Mucosa of rectum (tissue), 2 donors: ENCODE measurements at regions not wholly inside any gene's neighbourhood (a gene's known extent, or its start where the extent isn't known, plus 50 kb on each side); places are given as distances from the start of the nearest gene placed in this dataset.

ENCODE experiments used
- H3K27ac ChIP-seq, 2 donors: one replicate each; pipeline ENCODE4 v1.7.0; 2013; ENCODE audit warnings: inconsistent platforms in 2 of 2, low read depth in 2 of 2, low read length in 2 of 2
- H3K27me3 ChIP-seq, 2 donors: one replicate each; pipeline ENCODE4 v1.7.0; 2013; ENCODE audit warnings: low read length in 2 of 2; ENCODE audit not compliant: control insufficient read depth in 2 of 2, insufficient read depth in 2 of 2
- H3K36me3 ChIP-seq, 2 donors: one replicate each; pipeline ENCODE4 v1.7.0; 2013; ENCODE audit warnings: low read length in 2 of 2; ENCODE audit not compliant: control insufficient read depth in 2 of 2, insufficient read depth in 2 of 2
- H3K4me1 ChIP-seq, 2 donors: one replicate each; pipeline ENCODE4 v1.7.0; 2013; ENCODE audit warnings: low read length in 2 of 2, mild to moderate bottlenecking in 1 of 2; ENCODE audit not compliant: control insufficient read depth in 2 of 2, insufficient read depth in 2 of 2
- H3K4me3 ChIP-seq, 2 donors: one replicate each; pipeline ENCODE4 v1.7.0; 2013; ENCODE audit warnings: low read length in 2 of 2
- H3K9ac ChIP-seq, 2 donors: one replicate each; pipeline ENCODE4 v1.7.0; 2013; ENCODE audit warnings: low read length in 2 of 2, low read depth in 1 of 2, mild to moderate bottlenecking in 1 of 2
- H3K9me3 ChIP-seq, 2 donors: one replicate each; pipeline ENCODE4 v1.7.0; 2013; ENCODE audit warnings: low read length in 2 of 2; ENCODE audit not compliant: control insufficient read depth in 2 of 2
- donor health status: healthy.
- donor health status: Normal muscosa, but diverticular disease.

- no peaks in the 10 kb centered on the region for H3K36me3 ChIP-seq
These were observed 1029.8 kb upstream of the AGA start for GRCh38 chr4:178471994-178472393.

DNA sequence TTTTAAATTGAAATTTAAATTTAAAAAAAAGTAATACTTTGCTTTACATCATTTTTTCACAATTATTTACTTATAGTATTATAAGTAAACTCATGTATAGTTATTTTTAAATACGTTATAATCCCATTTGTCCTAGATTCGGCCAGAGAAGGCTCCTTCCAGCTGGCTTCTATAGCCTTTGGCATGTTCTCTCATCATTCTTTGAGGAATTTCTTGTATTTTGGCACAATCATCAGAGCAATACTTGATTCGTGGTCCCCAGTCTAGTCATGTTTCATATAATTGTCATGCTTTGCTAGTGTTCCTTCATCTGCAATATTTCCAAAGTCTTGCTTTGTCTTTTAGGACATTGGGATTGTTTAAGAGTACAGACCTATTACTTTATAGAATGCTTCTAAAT is 1037.9 kb upstream of the AGA start:
- no peak overlapping the region for H3K4me3 ChIP-seq
- no peak overlapping the region for H3K27ac ChIP-seq

More at GRCh38 chr4:178471994-178472393, 1029.8 kb upstream of the AGA start:
- no peak overlapping the region for H3K27ac ChIP-seq
- H3K4me3 ChIP-seq, result no peak overlapping the region
- H3K9ac ChIP-seq, result no peak overlapping the region
- no peaks in the 10 kb centered on the region for H3K9me3 ChIP-seq
- no peaks in the 10 kb centered on the region for H3K4me1 ChIP-seq
- no peaks in the 10 kb centered on the region for H3K27me3 ChIP-seq

DNA sequence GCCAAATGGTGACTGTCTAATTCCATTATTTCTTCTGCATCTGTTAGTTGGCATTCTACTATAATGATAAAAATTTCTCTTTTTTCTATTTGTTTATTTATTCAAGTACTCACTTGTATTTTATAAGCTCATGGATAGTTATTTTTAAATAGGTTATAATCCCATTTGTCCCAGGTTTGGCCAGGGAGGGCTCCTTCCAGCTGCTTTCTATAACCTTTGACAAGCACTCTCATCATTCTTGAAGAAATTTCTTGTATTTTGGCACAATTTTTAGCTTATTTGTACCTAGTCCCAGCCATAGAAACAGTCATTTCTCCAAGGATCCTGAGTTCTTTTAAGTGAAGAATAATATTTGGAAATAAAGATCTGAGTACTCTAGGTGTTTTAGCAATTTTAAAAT is 1038.6 kb upstream of the AGA start:
- Histone ChIP-seq H3K9ac (no peak overlapping the region), H3K4me3 (no peak overlapping the region), H3K9me3 (no peaks in the 10 kb centered on the region), H3K27ac (no peak overlapping the region), H3K27me3 (no peaks in the 10 kb centered on the region), H3K36me3 (no peaks in the 10 kb centered on the region), H3K4me1 (no peaks in the 10 kb centered on the region)

More for the DNA sequence above, 1037.9 kb upstream of the AGA start:
- no peak overlapping the region for H3K9ac ChIP-seq
- no peaks in the 10 kb centered on the region for H3K9me3 ChIP-seq
- H3K36me3 ChIP-seq, result no peaks in the 10 kb centered on the region
- no peaks in the 10 kb centered on the region for H3K27me3 ChIP-seq
- H3K4me1 ChIP-seq, result no peaks in the 10 kb centered on the region

DNA sequence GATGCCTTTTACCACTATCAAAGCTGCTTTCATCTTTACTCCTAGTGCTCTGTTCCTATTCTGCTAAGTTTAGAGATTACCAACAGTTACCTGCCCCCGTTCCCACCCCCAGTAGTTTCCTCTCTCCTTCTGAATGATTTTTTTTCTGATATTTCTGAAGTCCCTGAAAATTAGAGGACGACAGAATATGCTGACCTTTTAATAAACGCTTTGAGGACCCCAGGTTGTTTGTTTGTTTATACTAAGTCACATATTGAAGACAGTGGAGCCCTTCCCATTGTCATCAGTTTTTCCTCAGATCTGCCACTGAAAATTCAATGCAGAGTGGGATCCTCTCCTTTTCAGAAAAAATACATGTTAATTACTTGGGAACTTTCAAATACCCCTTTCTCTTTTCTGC is 1039.3 kb upstream of the AGA start:
- H3K27ac ChIP-seq, result no peak overlapping the region
- no peak overlapping the region for H3K4me3 ChIP-seq
- no peaks in the 10 kb centered on the region for H3K4me1 ChIP-seq

GRCh38 chr4:178523038-178523437 is 1080.8 kb upstream of the AGA start:
- H3K27me3 ChIP-seq, result no peaks in the 10 kb centered on the region
- H3K4me1 ChIP-seq, result no peaks in the 10 kb centered on the region
- no peaks in the 10 kb centered on the region for H3K9me3 ChIP-seq
- H3K36me3 ChIP-seq, result no peaks in the 10 kb centered on the region
- H3K4me3 ChIP-seq, result no peak overlapping the region
- H3K9ac ChIP-seq, result no peak overlapping the region
- H3K27ac ChIP-seq, result no peak overlapping the region

More for the DNA sequence above, 1039.3 kb upstream of the AGA start:
- Histone ChIP-seq H3K9ac (no peak overlapping the region), H3K36me3 (no peaks in the 10 kb centered on the region), H3K9me3 (no peaks in the 10 kb centered on the region), H3K27me3 (no peaks in the 10 kb centered on the region)

DNA sequence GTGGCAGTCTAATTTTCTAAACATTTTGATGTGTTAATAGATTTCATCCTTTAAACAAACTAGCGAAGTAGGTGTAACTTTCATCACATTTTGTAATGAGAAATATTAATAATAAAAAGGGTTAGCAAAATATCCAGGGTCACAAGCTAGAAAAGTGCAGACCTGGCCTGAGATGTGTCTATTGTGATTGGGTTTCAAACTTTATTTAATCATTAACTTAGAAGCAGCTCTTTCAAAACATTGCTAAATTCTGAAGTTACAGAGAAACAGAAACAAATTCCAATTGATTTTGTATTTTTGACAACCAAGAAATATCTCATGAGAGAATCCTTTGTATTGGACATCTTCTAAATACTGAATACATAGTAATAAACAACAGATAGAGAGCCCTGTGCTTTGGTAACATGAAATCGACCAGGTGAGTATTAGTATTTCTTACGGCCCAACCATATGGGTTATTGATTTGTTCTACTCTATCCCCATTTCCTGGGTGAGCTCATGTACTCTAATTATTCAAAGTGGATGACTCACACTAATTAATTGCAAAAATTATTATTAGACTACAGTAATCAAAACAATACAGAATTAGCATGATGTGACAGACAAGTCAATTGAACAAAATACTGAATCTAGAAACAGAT is 1093.8 kb upstream of the AGA start:
- no peaks in the 10 kb centered on the region for H3K27me3 ChIP-seq
- H3K9me3 ChIP-seq, result no peaks in the 10 kb centered on the region

DNA sequence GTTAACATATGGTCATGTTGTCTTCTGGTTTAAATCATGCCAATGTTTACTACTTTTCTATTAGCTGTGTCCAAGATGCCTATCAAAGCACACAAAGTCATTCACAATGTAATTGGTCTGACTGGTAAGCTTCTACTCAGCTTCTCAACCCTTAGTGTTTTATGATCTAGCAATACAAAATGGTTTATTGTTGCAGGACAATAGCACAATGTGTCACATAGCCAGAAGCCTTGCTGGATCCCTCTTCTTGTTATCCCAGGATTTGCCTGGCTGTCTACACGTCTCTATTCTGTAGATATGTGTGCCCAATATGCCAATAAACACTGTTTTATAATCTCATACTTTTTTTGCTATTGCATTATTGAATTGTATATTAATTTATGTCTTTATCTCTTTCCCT is 1111.0 kb upstream of the AGA start:
- Histone ChIP-seq H3K27ac (no peak overlapping the region), H3K9ac (no peak overlapping the region), H3K27me3 (no peaks in the 10 kb centered on the region), H3K36me3 (no peaks in the 10 kb centered on the region), H3K9me3 (no peaks in the 10 kb centered on the region), H3K4me3 (no peak overlapping the region), H3K4me1 (no peaks in the 10 kb centered on the region)

More for the DNA sequence above, 1093.8 kb upstream of the AGA start:
- Histone ChIP-seq H3K4me1 (no peaks in the 10 kb centered on the region), H3K4me3 (no peak overlapping the region), H3K9ac (no peak overlapping the region), H3K36me3 (no peaks in the 10 kb centered on the region), H3K27ac (no peak overlapping the region)

DNA sequence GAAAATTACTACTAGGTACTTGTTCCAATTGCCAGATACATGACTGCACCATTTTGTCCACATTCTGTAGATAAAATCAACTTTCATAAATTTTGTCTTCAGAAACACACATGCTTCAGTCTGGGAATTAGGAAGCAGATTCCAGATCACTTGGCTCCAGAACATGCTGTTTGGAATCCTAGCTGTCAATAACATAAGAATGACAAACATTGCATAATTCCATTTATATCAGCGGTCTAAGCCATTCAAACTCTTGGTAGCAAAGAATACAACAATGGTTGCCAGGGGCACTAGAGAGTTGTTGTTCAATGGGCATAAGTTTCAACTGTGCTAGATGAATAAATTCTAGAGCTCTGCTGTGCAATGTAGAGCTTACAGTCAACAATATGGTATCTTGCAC is 1112.1 kb upstream of the AGA start:
- no peaks in the 10 kb centered on the region for H3K36me3 ChIP-seq
- H3K9ac ChIP-seq, result no peak overlapping the region
- no peaks in the 10 kb centered on the region for H3K9me3 ChIP-seq
- H3K4me1 ChIP-seq, result no peaks in the 10 kb centered on the region
- no peak overlapping the region for H3K27ac ChIP-seq
- H3K4me3 ChIP-seq, result no peak overlapping the region
- no peaks in the 10 kb centered on the region for H3K27me3 ChIP-seq

DNA sequence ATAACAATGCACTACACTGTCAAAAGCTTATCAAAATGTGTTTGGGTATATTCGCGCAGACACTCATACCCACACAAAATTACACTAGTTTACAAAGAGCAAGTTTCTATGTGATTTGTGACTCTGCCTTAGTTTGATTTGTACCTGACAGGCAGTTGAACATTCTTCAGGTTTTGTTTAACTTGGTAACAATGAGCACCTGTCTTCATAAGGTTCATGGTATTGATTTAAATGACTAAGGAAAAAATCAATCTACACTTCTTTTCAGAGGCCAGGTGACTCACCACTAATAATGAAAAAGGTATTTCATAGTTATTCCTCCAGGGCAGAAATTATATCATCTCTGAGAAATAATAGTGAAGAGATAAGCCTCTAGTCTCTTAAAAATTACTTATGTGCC is 1114.6 kb upstream of the AGA start:
- H3K9ac ChIP-seq, result no peak overlapping the region
- H3K27me3 ChIP-seq, result no peaks in the 10 kb centered on the region
- H3K4me1 ChIP-seq, result no peaks in the 10 kb centered on the region
- no peak overlapping the region for H3K4me3 ChIP-seq
- H3K36me3 ChIP-seq, result no peaks in the 10 kb centered on the region
- H3K27ac ChIP-seq, result no peak overlapping the region
- no peaks in the 10 kb centered on the region for H3K9me3 ChIP-seq

- no peaks in the 10 kb centered on the region for H3K27me3 ChIP-seq
- H3K36me3 ChIP-seq, result no peaks in the 10 kb centered on the region
- no peak overlapping the region for H3K4me3 ChIP-seq
- H3K9me3 ChIP-seq, result no peaks in the 10 kb centered on the region
- H3K27ac ChIP-seq, result no peak overlapping the region
- H3K9ac ChIP-seq, result no peak overlapping the region
- no peaks in the 10 kb centered on the region for H3K4me1 ChIP-seq
These were observed 1135.7 kb upstream of the AGA start for GRCh38 chr4:178577933-178578332.
